ENCODE measurements at regions not wholly inside any gene's neighbourhood (a gene's known extent, or its start where the extent isn't known, plus 50 kb on each side); places are given as distances from the start of the nearest gene placed in this dataset.

DNA sequence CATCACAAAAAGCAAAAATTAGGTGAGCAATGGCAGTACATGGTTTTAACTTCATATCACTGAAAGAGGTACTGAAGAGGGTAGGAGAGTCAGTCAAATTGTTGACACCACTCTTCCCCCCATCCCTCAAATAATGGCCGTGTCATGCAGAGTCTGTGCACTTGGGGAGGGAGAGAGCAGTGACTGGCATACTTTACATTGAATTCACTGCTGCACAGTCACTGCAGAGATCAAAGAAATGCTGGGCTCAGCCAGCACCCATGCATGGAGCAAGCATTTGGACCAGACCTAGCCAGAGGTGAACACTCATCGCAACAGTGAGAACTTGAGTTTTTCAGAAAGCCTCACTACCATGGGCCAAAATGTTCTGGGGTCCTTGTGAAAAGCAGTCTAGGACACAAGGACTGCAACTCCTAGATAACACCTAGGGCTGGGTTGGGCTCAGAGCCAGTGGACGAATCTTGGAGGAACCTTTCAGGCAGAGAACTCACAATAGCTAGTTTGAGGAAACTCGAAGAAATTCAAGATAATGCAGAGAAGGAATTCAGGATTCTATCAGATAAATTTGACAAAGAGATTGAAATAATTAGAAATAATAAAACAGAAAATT, 112.9 kb downstream of the NR4A2 start:
- Histone ChIP-seq H3K27me3 (ENCODE audit: control insufficient read depth, insufficient read depth, low read length) (no peaks in the 10 kb centered on the region), H3K4me3 (ENCODE audit: low read depth, low read length) (no peak overlapping the region), H3K36me3 (ENCODE audit: control insufficient read depth, insufficient read depth, low read length) (no peaks in the 10 kb centered on the region)
- DNase-seq (ENCODE audit: low read depth) (no peak), FAIRE-seq (peak; percentile 28)
- TF ChIP-seq, protein P1, sequence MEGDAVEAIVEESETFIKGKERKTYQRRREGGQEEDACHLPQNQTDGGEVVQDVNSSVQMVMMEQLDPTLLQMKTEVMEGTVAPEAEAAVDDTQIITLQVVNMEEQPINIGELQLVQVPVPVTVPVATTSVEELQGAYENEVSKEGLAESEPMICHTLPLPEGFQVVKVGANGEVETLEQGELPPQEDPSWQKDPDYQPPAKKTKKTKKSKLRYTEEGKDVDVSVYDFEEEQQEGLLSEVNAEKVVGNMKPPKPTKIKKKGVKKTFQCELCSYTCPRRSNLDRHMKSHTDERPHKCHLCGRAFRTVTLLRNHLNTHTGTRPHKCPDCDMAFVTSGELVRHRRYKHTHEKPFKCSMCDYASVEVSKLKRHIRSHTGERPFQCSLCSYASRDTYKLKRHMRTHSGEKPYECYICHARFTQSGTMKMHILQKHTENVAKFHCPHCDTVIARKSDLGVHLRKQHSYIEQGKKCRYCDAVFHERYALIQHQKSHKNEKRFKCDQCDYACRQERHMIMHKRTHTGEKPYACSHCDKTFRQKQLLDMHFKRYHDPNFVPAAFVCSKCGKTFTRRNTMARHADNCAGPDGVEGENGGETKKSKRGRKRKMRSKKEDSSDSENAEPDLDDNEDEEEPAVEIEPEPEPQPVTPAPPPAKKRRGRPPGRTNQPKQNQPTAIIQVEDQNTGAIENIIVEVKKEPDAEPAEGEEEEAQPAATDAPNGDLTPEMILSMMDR (IDR thresholded peaks at IDR 0.05; ENCODE audit: insufficient read depth, low read length, severe bottlenecking) = no peak

GRCh38 chr2:156215656-156216055, 116.9 kb downstream of the NR4A2 start:
- TF ChIP-seq, protein P1 (IDR thresholded peaks at IDR 0.05; ENCODE audit: insufficient read depth, low read length, severe bottlenecking) = peak; percentile 29
- Histone ChIP-seq H3K36me3 (ENCODE audit: control insufficient read depth, insufficient read depth, low read length) (no peaks in the 10 kb centered on the region), H3K27me3 (ENCODE audit: control insufficient read depth, insufficient read depth, low read length) (no peaks in the 10 kb centered on the region), H3K4me3 (ENCODE audit: low read depth, low read length) (no peak overlapping the region)
- FAIRE-seq (peak; percentile 62), DNase-seq (ENCODE audit: low read depth) (peak; percentile 18)

GRCh38 chr2:156211318-156211717, 121.2 kb downstream of the NR4A2 start:
- Histone ChIP-seq H3K36me3 (ENCODE audit: control insufficient read depth, insufficient read depth, low read length) (no peaks in the 10 kb centered on the region), H3K27me3 (ENCODE audit: control insufficient read depth, insufficient read depth, low read length) (no peaks in the 10 kb centered on the region), H3K4me3 (ENCODE audit: low read depth, low read length) (no peak overlapping the region)
- TF ChIP-seq, protein P1 (IDR thresholded peaks at IDR 0.05; ENCODE audit: insufficient read depth, low read length, severe bottlenecking) = no peak
- FAIRE-seq = no peak
- DNase-seq (ENCODE audit: low read depth) = peak; percentile 62

DNA sequence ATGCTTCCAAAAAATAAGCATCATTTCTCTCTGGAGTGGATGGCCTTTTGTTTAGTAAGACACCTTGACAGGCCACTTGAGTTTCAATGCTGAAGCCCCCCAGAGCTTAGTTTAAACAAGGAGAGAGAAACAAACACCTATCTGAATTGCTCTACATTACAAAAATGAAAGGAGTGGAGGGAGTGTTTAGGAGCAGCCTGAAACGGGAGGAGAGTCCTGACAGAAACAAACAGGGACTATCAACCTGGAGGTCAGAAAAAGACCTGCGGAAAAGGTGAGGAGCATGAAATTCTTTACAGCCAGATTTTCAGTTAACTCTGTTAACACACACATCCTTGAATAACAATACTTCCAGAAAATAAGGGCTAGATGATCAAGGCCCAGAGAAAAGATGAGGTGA, 126.2 kb downstream of the NR4A2 start:
- Histone ChIP-seq H3K4me3 (ENCODE audit: low read depth, low read length) (no peak overlapping the region), H3K27me3 (ENCODE audit: control insufficient read depth, insufficient read depth, low read length) (no peaks in the 10 kb centered on the region), H3K36me3 (ENCODE audit: control insufficient read depth, insufficient read depth, low read length) (no peaks in the 10 kb centered on the region)
- TF ChIP-seq, protein P1 (IDR thresholded peaks at IDR 0.05; ENCODE audit: insufficient read depth, low read length, severe bottlenecking) = no peak
- DNase-seq (ENCODE audit: low read depth) (no peak), FAIRE-seq (no peak)

GRCh38 chr2:156199588-156199987, 132.9 kb downstream of the NR4A2 start:
- Histone ChIP-seq H3K4me3 (ENCODE audit: low read depth, low read length) (no peak overlapping the region), H3K27me3 (ENCODE audit: control insufficient read depth, insufficient read depth, low read length) (no peaks in the 10 kb centered on the region), H3K36me3 (ENCODE audit: control insufficient read depth, insufficient read depth, low read length) (no peaks in the 10 kb centered on the region)
- peak; percentile 85 for DNase-seq (ENCODE audit: low read depth)
- FAIRE-seq = no peak
- TF ChIP-seq, protein P1 (IDR thresholded peaks at IDR 0.05; ENCODE audit: insufficient read depth, low read length, severe bottlenecking) = no peak

- Histone ChIP-seq H3K27me3 (ENCODE audit: control insufficient read depth, insufficient read depth, low read length) (no peaks in the 10 kb centered on the region), H3K4me3 (ENCODE audit: low read depth, low read length) (no peak overlapping the region), H3K36me3 (ENCODE audit: control insufficient read depth, insufficient read depth, low read length) (no peaks in the 10 kb centered on the region)
- TF ChIP-seq, protein P1 (IDR thresholded peaks at IDR 0.05; ENCODE audit: insufficient read depth, low read length, severe bottlenecking) = no peak
- FAIRE-seq (no peak), DNase-seq (ENCODE audit: low read depth) (no peak)
Observed at GRCh38 chr2:156196031-156196430, 136.5 kb downstream of the NR4A2 start.

Measured in bronchial epithelial cell (primary cell).